Stomach (tissue), 4 donors: ENCODE measurements at regions not wholly inside any gene's neighbourhood (a gene's known extent, or its start where the extent isn't known, plus 50 kb on each side); places are given as distances from the start of the nearest gene placed in this dataset.

Source experiments
- EP300 ChIP-seq: sonication (generic); formaldehyde crosslinking; IDR thresholded peaks from one replicate; pipeline ENCODE4 v1.6.1; 2017; ENCODE audit warnings: antibody characterized with exemption
- POLR2A ChIP-seq, 4 donors: fragments of 450-650 bp; IDR thresholded peaks; one replicate each; pipeline ENCODE4 v1.6.1; 2016; ENCODE audit warnings: antibody characterized with exemption in 4 of 4, control low read depth in 2 of 4, mild to moderate bottlenecking in 1 of 4, moderate library complexity in 1 of 4
- POLR2AphosphoS5 ChIP-seq, 3 donors: sonication (generic); formaldehyde crosslinking; IDR thresholded peaks; one replicate each; pipeline ENCODE4 v1.6.1; 2016; ENCODE audit warnings: antibody characterized with exemption in 3 of 3
- TF ChIP-seq, protein P1 (sequence below), 7 experiments: fragments of 450-650 bp in 4 of 7; fragments of 200-600 bp in 3 of 7; sonication (generic) in 3 of 7; IDR thresholded peaks; one replicate each; pipeline ENCODE4 v1.5.1; 2016 to 2019; ENCODE audit warnings: antibody characterized with exemption in 7 of 7, control low read depth in 2 of 7, mild to moderate bottlenecking in 1 of 7

GRCh38 chr12:89166525-89166934 is 185.8 kb downstream of the DUSP6 start:
- TF ChIP-seq, protein P1, sequence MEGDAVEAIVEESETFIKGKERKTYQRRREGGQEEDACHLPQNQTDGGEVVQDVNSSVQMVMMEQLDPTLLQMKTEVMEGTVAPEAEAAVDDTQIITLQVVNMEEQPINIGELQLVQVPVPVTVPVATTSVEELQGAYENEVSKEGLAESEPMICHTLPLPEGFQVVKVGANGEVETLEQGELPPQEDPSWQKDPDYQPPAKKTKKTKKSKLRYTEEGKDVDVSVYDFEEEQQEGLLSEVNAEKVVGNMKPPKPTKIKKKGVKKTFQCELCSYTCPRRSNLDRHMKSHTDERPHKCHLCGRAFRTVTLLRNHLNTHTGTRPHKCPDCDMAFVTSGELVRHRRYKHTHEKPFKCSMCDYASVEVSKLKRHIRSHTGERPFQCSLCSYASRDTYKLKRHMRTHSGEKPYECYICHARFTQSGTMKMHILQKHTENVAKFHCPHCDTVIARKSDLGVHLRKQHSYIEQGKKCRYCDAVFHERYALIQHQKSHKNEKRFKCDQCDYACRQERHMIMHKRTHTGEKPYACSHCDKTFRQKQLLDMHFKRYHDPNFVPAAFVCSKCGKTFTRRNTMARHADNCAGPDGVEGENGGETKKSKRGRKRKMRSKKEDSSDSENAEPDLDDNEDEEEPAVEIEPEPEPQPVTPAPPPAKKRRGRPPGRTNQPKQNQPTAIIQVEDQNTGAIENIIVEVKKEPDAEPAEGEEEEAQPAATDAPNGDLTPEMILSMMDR (IDR thresholded peaks at IDR 0.05), result no peak
- TF ChIP-seq POLR2AphosphoS5 (IDR thresholded peaks at IDR 0.05) (no peak), POLR2A (IDR thresholded peaks at IDR 0.05) (no peak), EP300 (no peak)
